BE2C (cell line): ENCODE measurements at regions not wholly inside any gene's neighbourhood (a gene's known extent, or its start where the extent isn't known, plus 50 kb on each side); places are given as distances from the start of the nearest gene placed in this dataset.

Experiments
- DNase-seq: peaks from one replicate; pipeline ENCODE4 v3.0.0-alpha.2; 2020
- H3K27me3 ChIP-seq: fragments of 250-450 bp; sonication (Bioruptor Pico); 2 replicates; pipeline ENCODE4 v1.5.1; 2020; ENCODE audit warnings: mild to moderate bottlenecking
- H3K36me3 ChIP-seq: fragments of 250-450 bp; sonication (Bioruptor Pico); 2 replicates; pipeline ENCODE4 v1.5.1; 2020; ENCODE audit warnings: mild to moderate bottlenecking
- H3K4me1 ChIP-seq: fragments of 250-450 bp; sonication (Bioruptor Pico); 2 replicates; pipeline ENCODE4 v1.5.1; 2020
- H3K4me3 ChIP-seq: 2 replicates; pipeline ENCODE4 v1.5.1; 2011; ENCODE audit warnings: low read depth, low read length
- H3K9me3 ChIP-seq: fragments of 250-450 bp; sonication (Bioruptor Pico); 2 replicates; pipeline ENCODE4 v1.5.1; 2020
- CTCF ChIP-seq: IDR thresholded peaks from 2 replicates; pipeline ENCODE4 v1.5.1; 2012; ENCODE audit warnings: mild to moderate bottlenecking, low read depth, low read length

- no peaks in the 10 kb centered on the region for H3K9me3 ChIP-seq
- no peak for TF ChIP-seq CTCF
- no peak for DNase-seq
- no peaks in the 10 kb centered on the region for H3K27me3 ChIP-seq
- H3K36me3 ChIP-seq = no peaks in the 10 kb centered on the region
- H3K4me1 ChIP-seq = no peaks in the 10 kb centered on the region
- no peak overlapping the region for H3K4me3 ChIP-seq
Measured at GRCh38 chr7:118845791-118846190, 621.3 kb downstream of the ANKRD7 start.

- no peaks in the 10 kb centered on the region for H3K36me3 ChIP-seq
- H3K4me3 ChIP-seq = no peak overlapping the region
- H3K27me3 ChIP-seq = no peaks in the 10 kb centered on the region
- DNase-seq = no peak
- no peak for TF ChIP-seq CTCF
- H3K4me1 ChIP-seq = no peaks in the 10 kb centered on the region
- H3K9me3 ChIP-seq = no peaks in the 10 kb centered on the region
Measured at GRCh38 chr7:118846977-118847376, 622.5 kb downstream of the ANKRD7 start.

DNA sequence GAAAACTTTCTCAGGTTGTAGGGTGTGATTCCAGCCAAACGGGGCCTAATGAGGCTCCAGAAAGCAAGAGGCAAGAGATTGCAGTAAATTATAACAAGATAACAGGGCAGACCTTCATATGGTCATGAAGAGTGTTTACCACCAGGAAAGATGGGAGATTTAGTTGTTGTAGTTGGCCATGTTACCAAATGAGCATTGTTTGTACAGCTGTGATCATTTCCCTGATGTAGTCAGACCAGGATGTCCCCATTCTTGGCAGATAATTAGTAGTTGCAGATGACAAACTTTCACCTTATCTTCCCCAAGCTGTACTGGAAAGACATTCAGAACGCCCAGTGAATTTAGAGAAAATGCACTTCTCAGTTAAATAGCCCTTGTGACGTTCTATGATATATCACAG, 630.8 kb downstream of the ANKRD7 start:
- Histone ChIP-seq H3K36me3 (no peaks in the 10 kb centered on the region), H3K9me3 (no peaks in the 10 kb centered on the region), H3K27me3 (no peaks in the 10 kb centered on the region), H3K4me1 (no peaks in the 10 kb centered on the region), H3K4me3 (no peak overlapping the region)
- no peak for DNase-seq
- no peak for TF ChIP-seq CTCF

DNA sequence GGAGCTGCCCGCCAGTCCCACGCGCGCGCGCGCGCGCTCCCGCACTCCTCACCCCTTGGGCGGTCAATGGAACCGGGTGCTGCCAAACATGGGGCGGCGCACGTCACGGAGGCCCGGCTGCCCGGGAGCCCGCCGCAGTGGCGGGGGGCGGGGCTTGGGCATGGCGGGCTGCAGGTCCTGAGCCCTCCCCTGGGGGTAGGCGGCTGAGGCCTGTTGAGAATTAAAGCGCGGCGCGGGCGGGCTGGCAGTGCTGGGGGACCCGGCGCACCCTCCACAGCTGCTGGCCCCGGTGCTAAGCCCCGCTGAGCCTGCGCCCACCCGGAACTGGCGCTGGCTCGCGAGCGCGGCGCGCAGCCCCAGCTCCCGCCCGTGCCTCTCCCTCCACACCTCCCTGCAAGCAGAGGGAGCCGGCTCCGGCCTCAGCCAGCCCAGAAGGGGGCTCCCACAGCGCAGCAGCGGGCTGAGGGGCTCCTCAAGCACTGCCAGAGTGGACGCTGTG, 634.2 kb downstream of the ANKRD7 start:
- Histone ChIP-seq H3K4me3 (no peak overlapping the region), H3K4me1 (no peaks in the 10 kb centered on the region), H3K27me3 (no peaks in the 10 kb centered on the region), H3K36me3 (no peaks in the 10 kb centered on the region), H3K9me3 (no peaks in the 10 kb centered on the region)
- DNase-seq = no peak
- no peak for TF ChIP-seq CTCF

GRCh38 chr7:118861581-118861980, 637.1 kb downstream of the ANKRD7 start:
- no peak for DNase-seq
- Histone ChIP-seq H3K4me1 (no peaks in the 10 kb centered on the region), H3K27me3 (no peaks in the 10 kb centered on the region), H3K4me3 (no peak overlapping the region), H3K36me3 (no peaks in the 10 kb centered on the region), H3K9me3 (no peaks in the 10 kb centered on the region)
- TF ChIP-seq CTCF = no peak

DNA sequence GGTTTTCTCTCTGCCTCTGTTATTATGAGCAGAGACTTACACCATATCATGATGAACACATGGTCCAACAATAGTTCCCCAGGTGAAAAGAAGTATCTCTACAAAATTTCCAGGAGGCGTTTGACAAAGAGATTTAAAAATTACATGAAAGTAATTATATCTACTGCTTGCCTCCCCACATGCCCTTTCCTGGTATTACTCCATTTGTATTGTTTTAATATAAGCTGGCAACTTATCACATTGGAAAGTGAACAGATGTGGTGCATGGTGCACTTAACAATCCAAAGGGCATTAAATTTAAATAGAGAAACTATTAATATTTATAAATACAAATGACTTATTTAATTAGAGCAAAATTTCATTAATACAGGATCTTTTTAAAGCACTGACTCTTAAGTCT, 638.2 kb downstream of the ANKRD7 start:
- Histone ChIP-seq H3K27me3 (no peaks in the 10 kb centered on the region), H3K4me3 (no peak overlapping the region), H3K36me3 (no peaks in the 10 kb centered on the region), H3K9me3 (no peaks in the 10 kb centered on the region), H3K4me1 (no peaks in the 10 kb centered on the region)
- no peak for DNase-seq
- no peak for TF ChIP-seq CTCF
